Ascending aorta (tissue), 2 donors: ENCODE measurements at regions not wholly inside any gene's neighbourhood (a gene's known extent, or its start where the extent isn't known, plus 50 kb on each side); places are given as distances from the start of the nearest gene placed in this dataset.

Source experiments
- DNase-seq, 2 donors: peaks; one replicate each; pipeline ENCODE4 v3.0.0-alpha.2; 2019; ENCODE audit warnings: low spot score in 2 of 2
- H3K27ac ChIP-seq, 2 donors: fragments of 200-600 bp; sonication (generic); one replicate each; pipeline ENCODE4 v1.5.1; 2016 to 2017; ENCODE audit warnings: mild to moderate bottlenecking in 1 of 2
- H3K27me3 ChIP-seq: fragments of 200-600 bp; sonication (generic); one replicate; pipeline ENCODE4 v1.5.1; 2017
- H3K36me3 ChIP-seq, 2 donors: fragments of 200-600 bp; sonication (generic); one replicate each; pipeline ENCODE4 v1.5.1; 2016
- H3K4me1 ChIP-seq, 2 donors: fragments of 200-600 bp; sonication (generic); one replicate each; pipeline ENCODE4 v1.5.1; 2016 to 2017; ENCODE audit warnings: mild to moderate bottlenecking in 1 of 2
- H3K4me3 ChIP-seq, 2 donors: fragments of 200-600 bp; sonication (generic); one replicate each; pipeline ENCODE4 v1.5.1; 2016 to 2017; ENCODE audit warnings: mild to moderate bottlenecking in 1 of 2
- H3K9me3 ChIP-seq, 2 donors: fragments of 200-600 bp; sonication (generic); one replicate each; pipeline ENCODE4 v1.5.1; 2016
- intact Hi-C: fragments of 100-400 bp; cut with DNase I; formaldehyde crosslinking; loops from one replicate; pipeline ENCODE4 v1.15.1; 2023
- TF ChIP-seq, protein P1 (sequence below), 3 experiments: fragments of 200-600 bp in 2 of 3; fragments of 450-650 bp in 1 of 3; sonication (generic) in 2 of 3; IDR thresholded peaks; one replicate each; pipeline ENCODE4 v1.5.1; 2016 to 2019; ENCODE audit warnings: antibody characterized with exemption in 3 of 3, mild to moderate bottlenecking in 1 of 3, moderate library complexity in 1 of 3

DNA sequence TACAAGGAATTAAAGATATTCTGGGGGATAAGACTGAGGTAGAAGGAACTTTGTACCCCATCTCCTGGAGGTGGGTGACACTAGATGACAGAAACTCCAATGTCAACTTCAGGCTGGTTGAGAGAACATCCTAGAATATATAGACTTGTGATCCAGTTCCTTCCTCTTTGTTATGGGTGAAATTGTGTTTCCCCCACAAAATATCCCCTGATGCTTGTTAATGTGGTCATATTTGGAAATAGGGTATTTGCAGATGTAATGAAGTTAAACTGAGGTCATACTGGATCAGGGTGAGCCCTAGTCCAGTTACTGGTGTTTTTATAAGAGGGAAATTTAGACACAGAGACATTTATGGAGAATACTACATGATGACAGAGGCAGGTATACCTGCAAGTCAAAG lies 114.0 kb upstream of the NAMPT start:
- Histone ChIP-seq H3K9me3 (no peaks in the 10 kb centered on the region), H3K36me3 (no peaks in the 10 kb centered on the region), H3K27me3 (no peaks in the 10 kb centered on the region), H3K4me3 (no peak overlapping the region), H3K4me1 (no peaks in the 10 kb centered on the region), H3K27ac (no peak overlapping the region)
- TF ChIP-seq, protein P1, sequence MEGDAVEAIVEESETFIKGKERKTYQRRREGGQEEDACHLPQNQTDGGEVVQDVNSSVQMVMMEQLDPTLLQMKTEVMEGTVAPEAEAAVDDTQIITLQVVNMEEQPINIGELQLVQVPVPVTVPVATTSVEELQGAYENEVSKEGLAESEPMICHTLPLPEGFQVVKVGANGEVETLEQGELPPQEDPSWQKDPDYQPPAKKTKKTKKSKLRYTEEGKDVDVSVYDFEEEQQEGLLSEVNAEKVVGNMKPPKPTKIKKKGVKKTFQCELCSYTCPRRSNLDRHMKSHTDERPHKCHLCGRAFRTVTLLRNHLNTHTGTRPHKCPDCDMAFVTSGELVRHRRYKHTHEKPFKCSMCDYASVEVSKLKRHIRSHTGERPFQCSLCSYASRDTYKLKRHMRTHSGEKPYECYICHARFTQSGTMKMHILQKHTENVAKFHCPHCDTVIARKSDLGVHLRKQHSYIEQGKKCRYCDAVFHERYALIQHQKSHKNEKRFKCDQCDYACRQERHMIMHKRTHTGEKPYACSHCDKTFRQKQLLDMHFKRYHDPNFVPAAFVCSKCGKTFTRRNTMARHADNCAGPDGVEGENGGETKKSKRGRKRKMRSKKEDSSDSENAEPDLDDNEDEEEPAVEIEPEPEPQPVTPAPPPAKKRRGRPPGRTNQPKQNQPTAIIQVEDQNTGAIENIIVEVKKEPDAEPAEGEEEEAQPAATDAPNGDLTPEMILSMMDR (IDR thresholded peaks at IDR 0.05): no peak
- no peak for DNase-seq
- intact Hi-C loops: no loop called here

DNA sequence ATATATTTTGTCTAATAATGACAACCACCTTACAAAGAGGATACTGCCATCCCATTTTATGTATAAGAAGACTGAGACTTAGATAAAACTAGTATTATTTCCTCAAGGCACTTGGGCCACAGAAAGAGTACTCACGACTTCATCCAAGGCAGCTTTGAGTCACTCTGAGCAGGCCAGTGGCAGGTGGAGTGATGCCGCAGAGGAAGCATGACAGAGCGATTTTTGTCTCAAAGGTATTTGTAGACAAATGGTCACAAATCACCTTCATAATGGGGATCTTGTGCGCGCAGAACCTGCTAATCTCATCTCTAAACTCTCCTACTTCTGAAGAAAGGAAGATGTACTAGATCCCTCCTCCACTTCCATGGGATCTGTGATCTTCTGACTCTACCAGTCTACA lies 113.2 kb upstream of the NAMPT start:
- TF ChIP-seq, protein P1 (IDR thresholded peaks at IDR 0.05): no peak
- no peaks in the 10 kb centered on the region for H3K4me1 ChIP-seq
- no peaks in the 10 kb centered on the region for H3K27me3 ChIP-seq
- intact Hi-C loops: no loop called here
- no peak overlapping the region for H3K4me3 ChIP-seq
- H3K27ac ChIP-seq: no peak overlapping the region
- H3K9me3 ChIP-seq: no peaks in the 10 kb centered on the region
- DNase-seq: no peak
- no peaks in the 10 kb centered on the region for H3K36me3 ChIP-seq

DNA sequence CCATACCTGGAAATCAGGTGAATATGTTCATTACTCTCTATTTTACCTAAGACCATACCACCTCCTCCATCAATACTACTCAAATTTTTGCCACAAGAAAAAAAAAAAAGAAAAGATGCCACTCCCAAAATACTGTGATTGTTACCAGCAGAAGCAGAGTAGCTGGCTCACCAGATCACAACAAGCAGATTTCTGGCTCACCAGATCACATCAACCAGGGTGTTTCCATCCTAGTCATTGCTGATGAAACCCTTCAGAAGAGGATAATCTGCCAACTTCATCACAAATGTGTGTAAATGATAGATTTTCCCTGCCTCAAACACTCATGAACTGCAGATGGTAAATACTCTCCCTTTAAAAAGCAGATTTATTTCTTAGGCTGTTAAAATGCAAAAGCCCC lies 109.7 kb upstream of the NAMPT start:
- Histone ChIP-seq H3K4me1 (no peaks in the 10 kb centered on the region), H3K4me3 (no peak overlapping the region), H3K36me3 (no peaks in the 10 kb centered on the region), H3K27ac (no peak overlapping the region), H3K9me3 (no peaks in the 10 kb centered on the region), H3K27me3 (no peaks in the 10 kb centered on the region)
- DNase-seq: no peak
- intact Hi-C loops: no loop called here
- TF ChIP-seq, protein P1 (IDR thresholded peaks at IDR 0.05): no peak

DNA sequence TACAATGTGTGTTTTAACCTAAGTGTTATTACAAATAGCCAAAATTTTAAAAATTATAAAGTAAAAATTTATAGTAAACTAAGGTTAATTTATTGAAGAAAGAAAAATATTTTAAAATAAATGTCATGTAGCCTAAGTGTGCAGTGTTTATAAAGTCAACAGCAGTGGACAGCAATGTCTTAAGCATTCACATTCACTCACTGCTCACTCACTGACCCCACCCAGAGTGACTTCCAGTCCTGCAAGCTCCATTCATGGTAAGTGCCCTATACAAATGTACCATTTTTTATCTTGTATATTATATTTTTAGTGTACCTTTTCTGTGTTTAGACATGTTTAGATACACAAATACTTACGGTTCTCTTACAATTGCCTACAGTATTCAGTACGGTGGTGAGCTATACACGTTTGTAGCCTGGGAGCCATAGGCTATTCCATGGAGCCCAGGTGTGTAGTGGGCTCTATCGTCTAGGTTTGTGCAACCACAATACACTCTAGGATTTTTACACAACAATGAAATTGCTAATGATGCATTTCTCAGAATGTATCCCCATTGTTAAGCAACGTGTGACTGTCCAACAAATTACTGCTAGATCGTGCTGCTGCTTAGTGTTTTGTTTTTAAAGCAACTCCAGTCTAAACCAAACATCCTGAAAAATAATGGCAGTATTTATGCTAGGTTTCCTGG lies 108.9 kb upstream of the NAMPT start:
- DNase-seq: no peak
- Histone ChIP-seq H3K4me1 (no peaks in the 10 kb centered on the region), H3K9me3 (no peaks in the 10 kb centered on the region), H3K27ac (no peak overlapping the region), H3K36me3 (no peaks in the 10 kb centered on the region), H3K27me3 (no peaks in the 10 kb centered on the region), H3K4me3 (no peak overlapping the region)
- TF ChIP-seq, protein P1 (IDR thresholded peaks at IDR 0.05): no peak
- intact Hi-C loops: no loop called here

DNA sequence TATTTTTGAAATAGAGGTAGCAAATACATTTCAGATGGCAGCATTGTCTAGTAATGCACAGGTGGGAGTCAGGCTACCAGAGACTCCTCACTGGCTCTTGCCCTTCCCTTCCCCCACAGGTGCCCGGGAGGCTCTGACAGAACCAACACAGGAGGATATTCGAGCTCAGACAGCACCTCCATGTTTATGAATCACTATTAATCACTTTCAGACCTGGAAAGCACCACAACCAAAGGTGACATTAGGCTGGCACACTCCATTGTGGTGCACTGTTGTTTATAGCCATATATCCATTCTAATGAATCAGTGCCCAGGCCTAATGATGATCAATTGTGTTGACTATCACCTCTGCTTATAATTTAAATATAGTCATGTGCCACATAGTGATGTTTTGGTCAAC lies 107.8 kb upstream of the NAMPT start:
- Histone ChIP-seq H3K36me3 (no peaks in the 10 kb centered on the region), H3K4me1 (no peaks in the 10 kb centered on the region), H3K27ac (no peak overlapping the region), H3K4me3 (no peak overlapping the region), H3K9me3 (no peaks in the 10 kb centered on the region), H3K27me3 (no peaks in the 10 kb centered on the region)
- TF ChIP-seq, protein P1 (IDR thresholded peaks at IDR 0.05): no peak
- intact Hi-C loops: no loop called here
- no peak for DNase-seq

DNA sequence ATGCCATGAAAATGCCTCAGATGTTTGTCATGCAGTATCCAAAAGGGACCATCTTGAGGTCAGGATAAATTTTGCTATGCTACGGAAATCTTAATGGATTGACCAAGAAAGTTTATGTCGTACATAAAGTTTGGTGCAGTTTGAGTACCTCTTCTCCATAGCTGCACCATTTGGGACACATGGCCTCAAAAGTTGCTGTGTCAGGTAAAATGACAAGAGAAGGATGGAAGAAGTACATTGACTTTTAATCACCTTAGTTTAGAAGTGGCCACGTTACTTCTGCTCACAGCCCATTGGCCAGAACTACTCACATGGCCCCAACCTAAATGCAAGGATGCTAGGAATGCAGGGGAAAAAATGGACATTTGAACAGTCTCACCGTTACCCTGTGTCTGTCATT lies 107.4 kb upstream of the NAMPT start:
- no peaks in the 10 kb centered on the region for H3K4me1 ChIP-seq
- H3K36me3 ChIP-seq: no peaks in the 10 kb centered on the region
- intact Hi-C loops: no loop called here
- no peak overlapping the region for H3K27ac ChIP-seq
- H3K4me3 ChIP-seq: no peak overlapping the region
- DNase-seq: no peak
- H3K27me3 ChIP-seq: no peaks in the 10 kb centered on the region
- no peaks in the 10 kb centered on the region for H3K9me3 ChIP-seq
- TF ChIP-seq, protein P1 (IDR thresholded peaks at IDR 0.05): no peak
